MCF 10A (cell line): ENCODE measurements at regions not wholly inside any gene's neighbourhood (a gene's known extent, or its start where the extent isn't known, plus 50 kb on each side); places are given as distances from the start of the nearest gene placed in this dataset.

Experiments used
- BruUV-seq: library from RNA; stranded (reverse); fragments of 400-500 nt; replicated peaks from 2 replicates; lab custom pipeline; 2021; lab: Mats Ljungman, UMichigan
- CTCF ChIA-PET: fragments of 300-600 bp; sonication (Branson Sonifier 250); formaldehyde crosslinking; extraction: SDS; loops from one replicate; lab custom pipeline; 2021; ENCODE audit warnings: antibody characterized with exemption, inconsistent platforms; lab: Yijun Ruan, JAX
- POLR2A ChIA-PET: fragments of 300-600, 350-650 bp; sonication (Branson Sonifier 250); formaldehyde crosslinking; extraction: SDS; loops from one replicate; lab custom pipeline; 2020; ENCODE audit warnings: antibody characterized with exemption, inconsistent platforms; lab: Yijun Ruan, JAX
- DNase-seq: peaks from one replicate; pipeline ENCODE4 v3.0.0-alpha.2; 2018; ENCODE audit not compliant: unreplicated experiment
- H3K27ac Mint-ChIP-seq: one replicate; pipeline ENCODE4 v1.8.0; 2022; ENCODE audit warnings: mild to moderate bottlenecking, low read depth, mixed read lengths; ENCODE audit not compliant: unreplicated experiment
- H3K27me3 Mint-ChIP-seq: one replicate; pipeline ENCODE4 v1.8.0; 2022; ENCODE audit warnings: mixed read lengths; ENCODE audit not compliant: insufficient read depth, unreplicated experiment
- H3K36me3 Mint-ChIP-seq: one replicate; pipeline ENCODE4 v1.8.0; 2022; ENCODE audit warnings: mild to moderate bottlenecking, moderate library complexity, mixed read lengths; ENCODE audit not compliant: insufficient read depth, unreplicated experiment
- H3K4me1 Mint-ChIP-seq: one replicate; pipeline ENCODE4 v1.8.0; 2022; ENCODE audit warnings: mixed read lengths; ENCODE audit not compliant: insufficient read depth, unreplicated experiment
- H3K4me3 Mint-ChIP-seq: one replicate; pipeline ENCODE4 v1.8.0; 2022; ENCODE audit warnings: mild to moderate bottlenecking, moderate library complexity, mixed read lengths; ENCODE audit not compliant: unreplicated experiment
- H3K9me3 Mint-ChIP-seq: one replicate; pipeline ENCODE4 v1.8.0; 2022; ENCODE audit warnings: mixed read lengths; ENCODE audit not compliant: unreplicated experiment
- CTCF ChIP-seq: fragments of 200-600 bp; IDR thresholded peaks from one replicate; pipeline ENCODE4 v1.8.0; 2022; ENCODE audit warnings: antibody characterized with exemption, mild to moderate bottlenecking; ENCODE audit not compliant: unreplicated experiment
- intact Hi-C: fragments of 100-400 bp; cut with micrococcal nuclease; formaldehyde crosslinking; loops from 2 replicates; pipeline ENCODE4 v1.14.1; 2022

- H3K27ac Mint-ChIP-seq = no peak overlapping the region
- BruUV-seq = no TSS peak
- DNase-seq = no peak
- H3K4me1 Mint-ChIP-seq = no peaks in the 10 kb centered on the region
- POLR2A ChIA-PET = no interaction called here
- CTCF ChIA-PET = no interaction called here
- no peak overlapping the region for H3K4me3 Mint-ChIP-seq
- peaks cover 45% of the 10 kb centered on the region for H3K27me3 Mint-ChIP-seq
- H3K36me3 Mint-ChIP-seq = no peaks in the 10 kb centered on the region
- H3K9me3 Mint-ChIP-seq = no peaks in the 10 kb centered on the region
- no peak for TF ChIP-seq CTCF
- intact Hi-C loops = no loop called here
Observed at GRCh38 chr10:128316121-128316726, 190.0 kb upstream of the MKI67 start.

GRCh38 chr10:128316925-128317324 is 190.7 kb upstream of the MKI67 start:
- TF ChIP-seq CTCF = no peak
- no peak for DNase-seq
- intact Hi-C loops = no loop called here
- no peaks in the 10 kb centered on the region for H3K4me1 Mint-ChIP-seq
- H3K27ac Mint-ChIP-seq = no peak overlapping the region
- H3K9me3 Mint-ChIP-seq = no peaks in the 10 kb centered on the region
- peaks cover 43% of the 10 kb centered on the region for H3K27me3 Mint-ChIP-seq
- POLR2A ChIA-PET = no interaction called here
- CTCF ChIA-PET = no interaction called here
- no TSS peak for BruUV-seq
- H3K36me3 Mint-ChIP-seq = no peaks in the 10 kb centered on the region
- H3K4me3 Mint-ChIP-seq = no peak overlapping the region

- DNase-seq = no peak
- Mint-ChIP-seq H3K27ac (no peak overlapping the region), H3K36me3 (no peaks in the 10 kb centered on the region), H3K9me3 (no peaks in the 10 kb centered on the region), H3K4me1 (no peaks in the 10 kb centered on the region), H3K27me3 (peaks cover 52% of the 10 kb centered on the region), H3K4me3 (no peak overlapping the region)
- POLR2A ChIA-PET = interaction anchor here (0.6 kb wide), 1 partner anchor 596 kb away, joined by 3 read pairs; no protein-coding TSS in a partner anchor
- no peak for TF ChIP-seq CTCF
- BruUV-seq = no TSS peak
- intact Hi-C loops = no loop called here
- CTCF ChIA-PET = no interaction called here
Observed at GRCh38 chr10:128318366-128318765, 192.1 kb upstream of the MKI67 start.

- H3K27me3 Mint-ChIP-seq = peaks cover 52% of the 10 kb centered on the region
- no peak for DNase-seq
- ChIA-PET POLR2A (interaction anchor here (0.6 kb wide), 1 partner anchor 595 kb away, joined by 3 read pairs; no protein-coding TSS in a partner anchor), CTCF (interaction anchor here (0.8 kb wide), 1 partner anchor 107 kb away, joined by 3 read pairs; no protein-coding TSS in a partner anchor)
- no peak overlapping the region for H3K27ac Mint-ChIP-seq
- H3K36me3 Mint-ChIP-seq = no peaks in the 10 kb centered on the region
- no TSS peak for BruUV-seq
- intact Hi-C loops = no loop called here
- H3K9me3 Mint-ChIP-seq = no peaks in the 10 kb centered on the region
- no peaks in the 10 kb centered on the region for H3K4me1 Mint-ChIP-seq
- no peak overlapping the region for H3K4me3 Mint-ChIP-seq
- TF ChIP-seq CTCF = no peak
Observed at GRCh38 chr10:128318913-128319312, 192.7 kb upstream of the MKI67 start.
